Body of pancreas (tissue), 4 donors: ENCODE measurements at regions not wholly inside any gene's neighbourhood (a gene's known extent, or its start where the extent isn't known, plus 50 kb on each side); places are given as distances from the start of the nearest gene placed in this dataset.
"Not testable (repeated sequence)": the region's sequence is repeated elsewhere in the genome, so short reads cannot be mapped to it uniquely, and the experiment has no call there.

Experiments
- POLR2A ChIP-seq, 3 donors: fragments of 450-650 bp; IDR thresholded peaks; one replicate each; pipeline ENCODE4 v1.6.1; 2016; ENCODE audit warnings: antibody characterized with exemption in 3 of 3, mild to moderate bottlenecking in 2 of 3
- TF ChIP-seq, protein P1 (sequence below), 7 experiments: fragments of 450-650 bp in 4 of 7; fragments of 200-600 bp in 3 of 7; sonication (generic) in 3 of 7; IDR thresholded peaks; one replicate each; pipeline ENCODE4 v1.5.1; 2016 to 2019; ENCODE audit warnings: antibody characterized with exemption in 7 of 7

GRCh38 chr4:32716090-32716620, 1996.0 kb downstream of the PCDH7 start:
- not testable (repeated sequence) for TF ChIP-seq POLR2A (IDR thresholded peaks at IDR 0.05)
- TF ChIP-seq, protein P1, sequence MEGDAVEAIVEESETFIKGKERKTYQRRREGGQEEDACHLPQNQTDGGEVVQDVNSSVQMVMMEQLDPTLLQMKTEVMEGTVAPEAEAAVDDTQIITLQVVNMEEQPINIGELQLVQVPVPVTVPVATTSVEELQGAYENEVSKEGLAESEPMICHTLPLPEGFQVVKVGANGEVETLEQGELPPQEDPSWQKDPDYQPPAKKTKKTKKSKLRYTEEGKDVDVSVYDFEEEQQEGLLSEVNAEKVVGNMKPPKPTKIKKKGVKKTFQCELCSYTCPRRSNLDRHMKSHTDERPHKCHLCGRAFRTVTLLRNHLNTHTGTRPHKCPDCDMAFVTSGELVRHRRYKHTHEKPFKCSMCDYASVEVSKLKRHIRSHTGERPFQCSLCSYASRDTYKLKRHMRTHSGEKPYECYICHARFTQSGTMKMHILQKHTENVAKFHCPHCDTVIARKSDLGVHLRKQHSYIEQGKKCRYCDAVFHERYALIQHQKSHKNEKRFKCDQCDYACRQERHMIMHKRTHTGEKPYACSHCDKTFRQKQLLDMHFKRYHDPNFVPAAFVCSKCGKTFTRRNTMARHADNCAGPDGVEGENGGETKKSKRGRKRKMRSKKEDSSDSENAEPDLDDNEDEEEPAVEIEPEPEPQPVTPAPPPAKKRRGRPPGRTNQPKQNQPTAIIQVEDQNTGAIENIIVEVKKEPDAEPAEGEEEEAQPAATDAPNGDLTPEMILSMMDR (IDR thresholded peaks at IDR 0.05), result not testable (repeated sequence)
